IPS-20b (cell line): ENCODE measurements at regions not wholly inside any gene's neighbourhood (a gene's known extent, or its start where the extent isn't known, plus 50 kb on each side); places are given as distances from the start of the nearest gene placed in this dataset.
A peak's percentile ranks its signal among the peaks of the same experiment; 100 is the strongest.

Experiments used
- H3K27ac ChIP-seq: one replicate; pipeline ENCODE4 v1.5.1; 2013; ENCODE audit warnings: low read length
- H3K27me3 ChIP-seq: 2 replicates; pipeline ENCODE4 v1.6.1; 2013; ENCODE audit warnings: mild to moderate bottlenecking, low read length, inconsistent platforms; ENCODE audit not compliant: insufficient read depth
- H3K36me3 ChIP-seq: 2 replicates; pipeline ENCODE4 v1.6.1; 2013; ENCODE audit warnings: low read depth, mild to moderate bottlenecking, inconsistent platforms, low read length, moderate library complexity; ENCODE audit not compliant: insufficient read depth
- H3K4me1 ChIP-seq: 2 replicates; pipeline ENCODE4 v1.6.1; 2013; ENCODE audit warnings: mild to moderate bottlenecking, control low read depth, inconsistent platforms, low read length, moderate library complexity; ENCODE audit not compliant: insufficient read depth
- H3K4me3 ChIP-seq: 2 replicates; pipeline ENCODE4 v1.5.1; 2013; ENCODE audit warnings: mild to moderate bottlenecking, low read length, inconsistent platforms
- H3K9ac ChIP-seq: 2 replicates; pipeline ENCODE4 v1.6.1; 2013; ENCODE audit warnings: low read depth, mild to moderate bottlenecking, inconsistent platforms, low read length, moderate library complexity
- H3K9me3 ChIP-seq: 2 replicates; pipeline ENCODE4 v1.6.1; 2013; ENCODE audit warnings: mild to moderate bottlenecking, low read depth, low read length, inconsistent platforms; ENCODE audit not compliant: insufficient read depth

DNA sequence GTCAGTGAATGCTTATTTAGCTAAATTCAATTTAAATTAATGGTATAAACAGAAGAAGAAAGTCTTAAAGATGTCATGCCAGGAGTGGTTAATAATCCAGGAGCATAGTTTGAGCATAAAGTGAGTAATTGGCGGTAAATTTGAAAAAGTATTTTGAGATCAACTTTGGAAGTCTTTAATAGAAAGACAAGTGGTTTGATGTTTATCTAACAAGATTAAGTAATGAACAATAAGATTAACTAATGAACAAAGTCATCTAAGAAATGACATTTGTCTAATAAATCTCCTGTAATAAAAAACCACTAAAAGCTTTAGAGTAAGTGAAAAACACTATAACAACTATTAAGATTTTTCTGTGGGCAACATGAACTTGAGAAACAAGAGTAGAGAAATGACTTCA, 112.8 kb downstream of the CAPZA3 start:
- Histone ChIP-seq H3K27me3 (no peaks in the 10 kb centered on the region), H3K4me3 (no peak overlapping the region), H3K36me3 (no peaks in the 10 kb centered on the region), H3K9ac (no peak overlapping the region), H3K9me3 (no peaks in the 10 kb centered on the region), H3K4me1 (no peaks in the 10 kb centered on the region), H3K27ac (no peak overlapping the region)

GRCh38 chr12:18851271-18851670, 113.4 kb downstream of the CAPZA3 start:
- H3K9ac ChIP-seq, result no peak overlapping the region
- no peak overlapping the region for H3K27ac ChIP-seq
- no peaks in the 10 kb centered on the region for H3K4me1 ChIP-seq
- H3K4me3 ChIP-seq, result no peak overlapping the region
- H3K9me3 ChIP-seq, result no peaks in the 10 kb centered on the region
- no peaks in the 10 kb centered on the region for H3K36me3 ChIP-seq
- H3K27me3 ChIP-seq, result no peaks in the 10 kb centered on the region

- Histone ChIP-seq H3K4me1 (peaks cover 9% of the 10 kb centered on the region; the same call in 1 of the 2 replicates), H3K4me3 (no peak overlapping the region), H3K27ac (no peak overlapping the region), H3K9me3 (no peaks in the 10 kb centered on the region), H3K9ac (no peak overlapping the region), H3K36me3 (no peaks in the 10 kb centered on the region), H3K27me3 (no peaks in the 10 kb centered on the region)
Measured at GRCh38 chr12:18853570-18854366, 115.8 kb downstream of the CAPZA3 start.

GRCh38 chr12:18857656-18858055, 119.7 kb downstream of the CAPZA3 start:
- Histone ChIP-seq H3K4me1 (peaks cover 19% of the 10 kb centered on the region; the same call in 1 of the 2 replicates), H3K27ac (no peak overlapping the region), H3K27me3 (no peaks in the 10 kb centered on the region), H3K9ac (no peak overlapping the region), H3K9me3 (no peaks in the 10 kb centered on the region), H3K36me3 (no peaks in the 10 kb centered on the region), H3K4me3 (no peak overlapping the region)

- Histone ChIP-seq H3K36me3 (no peaks in the 10 kb centered on the region), H3K4me1 (peaks cover 29% of the 10 kb centered on the region; the same call in 1 of the 2 replicates), H3K27me3 (no peaks in the 10 kb centered on the region), H3K9ac (no peak overlapping the region), H3K27ac (no peak overlapping the region), H3K9me3 (no peaks in the 10 kb centered on the region), H3K4me3 (no peak overlapping the region)
Measured at GRCh38 chr12:18859400-18859799, 121.5 kb downstream of the CAPZA3 start.

DNA sequence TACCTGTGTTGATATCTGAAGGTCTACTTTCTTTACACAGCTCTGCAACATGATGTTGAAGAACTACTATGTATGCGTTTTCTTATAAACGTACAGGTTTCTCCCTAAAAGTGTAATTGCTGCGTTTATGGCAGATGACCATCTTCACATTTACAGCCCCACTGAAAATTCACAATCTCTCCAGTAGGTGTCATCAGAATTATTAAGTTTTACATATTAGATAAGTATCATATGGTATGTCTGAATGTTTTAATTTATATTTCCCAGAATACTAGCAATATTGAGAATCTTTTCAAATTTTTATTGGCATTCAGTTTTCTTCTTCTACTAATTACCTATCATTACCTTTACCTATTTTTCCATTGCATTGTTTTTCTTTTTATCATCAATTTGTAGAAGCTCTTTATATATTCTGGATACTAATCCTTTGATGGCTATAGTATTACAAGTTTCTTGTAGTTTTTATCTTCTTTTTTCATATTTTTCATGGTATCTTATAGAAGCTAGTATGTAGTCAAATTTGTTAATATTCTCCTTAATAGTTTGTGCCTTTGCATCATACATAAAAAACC, 123.5 kb downstream of the CAPZA3 start:
- Histone ChIP-seq H3K4me3 (no peak overlapping the region), H3K9ac (no peak overlapping the region), H3K27ac (no peak overlapping the region), H3K36me3 (no peaks in the 10 kb centered on the region), H3K27me3 (no peaks in the 10 kb centered on the region), H3K4me1 (peaks cover 37% of the 10 kb centered on the region; the same call in 1 of the 2 replicates), H3K9me3 (no peaks in the 10 kb centered on the region)

DNA sequence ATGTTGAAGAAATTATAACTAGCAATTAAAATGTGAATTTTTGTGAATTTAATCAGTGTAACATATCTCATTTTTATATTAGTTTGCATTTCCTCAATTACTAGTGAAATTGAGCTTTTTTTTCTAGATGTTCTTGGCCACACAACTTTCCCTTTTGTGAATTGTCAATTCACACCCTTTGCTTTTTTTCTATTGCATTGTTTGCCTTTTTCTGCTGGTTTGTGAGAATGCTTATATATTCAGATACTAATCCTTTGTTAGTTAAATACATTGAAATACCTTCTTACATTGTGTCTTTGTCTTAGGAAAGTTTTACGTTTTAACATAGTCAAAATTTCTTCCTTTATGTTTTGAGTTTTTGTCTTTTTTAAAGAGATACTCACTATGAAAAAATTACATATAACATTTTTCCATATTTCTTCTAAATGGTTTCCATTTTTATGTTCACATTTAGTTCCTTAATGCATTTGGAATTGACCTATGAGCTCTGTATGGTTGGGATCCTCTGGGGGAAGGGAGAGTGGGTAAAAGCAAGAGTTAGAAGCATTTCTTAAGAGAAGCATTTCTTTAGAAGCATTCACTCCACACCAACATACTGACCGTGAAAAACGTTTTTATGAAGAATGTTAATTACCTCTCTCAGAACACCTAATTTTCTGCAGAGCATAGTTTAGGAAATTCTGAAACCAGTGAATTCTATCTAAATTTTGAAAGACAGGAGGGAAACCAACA, 126.0 kb downstream of the CAPZA3 start:
- H3K27me3 ChIP-seq, result no peaks in the 10 kb centered on the region
- H3K27ac ChIP-seq, result peak overlapping the region; percentile 10
- H3K9ac ChIP-seq, result peak overlapping the region; percentile 58; the same call in 1 of the 2 replicates
- no peaks in the 10 kb centered on the region for H3K9me3 ChIP-seq
- H3K4me3 ChIP-seq, result peak overlapping the region; percentile 22; the same call in 1 of the 2 replicates
- peaks cover 26% of the 10 kb centered on the region; the same call in 1 of the 2 replicates for H3K4me1 ChIP-seq
- H3K36me3 ChIP-seq, result no peaks in the 10 kb centered on the region

DNA sequence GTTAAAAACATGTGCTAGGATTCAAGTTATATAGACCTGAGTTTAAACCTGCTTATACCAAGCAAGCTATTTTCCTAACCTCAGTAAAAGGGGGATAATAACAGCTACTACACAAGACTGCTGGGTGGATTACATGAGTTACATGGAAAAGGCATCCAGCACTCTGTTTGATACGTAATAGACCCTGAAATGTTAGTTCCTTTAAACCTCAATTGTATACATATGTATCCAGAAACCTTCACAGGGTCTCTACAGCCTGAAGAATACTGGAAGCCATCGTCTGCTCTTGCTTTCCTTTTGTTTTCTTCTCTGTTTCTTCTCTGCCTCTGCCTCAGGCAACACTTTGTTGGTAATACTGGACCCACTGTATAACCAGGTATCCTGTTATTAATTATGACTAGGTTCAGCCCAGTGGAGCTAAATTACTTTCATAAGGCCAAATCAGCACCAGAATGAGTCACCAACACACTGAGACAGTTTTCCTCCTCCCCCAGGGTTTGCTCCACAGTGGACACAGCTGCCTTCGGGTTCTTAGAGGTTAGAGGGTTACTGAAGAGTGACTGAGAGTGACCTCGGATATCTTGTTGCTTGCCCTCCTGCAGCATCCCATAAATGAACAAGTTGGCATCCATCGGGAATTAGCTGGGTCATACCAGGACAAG, 127.1 kb downstream of the CAPZA3 start:
- Histone ChIP-seq H3K27ac (no peak overlapping the region), H3K4me3 (no peak overlapping the region), H3K4me1 (peaks cover 21% of the 10 kb centered on the region; the same call in 1 of the 2 replicates), H3K27me3 (no peaks in the 10 kb centered on the region), H3K36me3 (no peaks in the 10 kb centered on the region), H3K9ac (no peak overlapping the region), H3K9me3 (no peaks in the 10 kb centered on the region)

DNA sequence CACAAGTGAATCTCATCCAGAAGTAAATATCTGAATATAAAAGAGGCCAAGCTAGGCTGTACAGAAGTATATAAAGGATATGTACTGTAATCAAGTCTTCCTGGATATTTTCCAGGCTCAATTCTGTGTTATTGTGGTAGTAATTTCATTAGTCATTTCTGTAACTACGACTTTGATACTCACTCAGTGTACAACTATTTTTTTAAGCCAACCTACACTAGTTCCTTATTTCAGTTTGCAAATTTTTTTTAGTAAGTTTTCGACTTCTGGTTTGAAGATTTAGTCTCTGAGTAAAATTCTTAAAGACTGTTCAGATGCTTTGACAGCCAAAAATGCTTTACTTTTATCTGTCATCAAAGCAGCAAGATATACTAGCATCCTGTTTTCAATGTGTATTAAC, 130.8 kb downstream of the CAPZA3 start:
- H3K4me3 ChIP-seq, result no peak overlapping the region
- H3K9ac ChIP-seq, result no peak overlapping the region
- H3K9me3 ChIP-seq, result no peaks in the 10 kb centered on the region
- peaks cover 14% of the 10 kb centered on the region; the same call in 1 of the 2 replicates for H3K4me1 ChIP-seq
- H3K36me3 ChIP-seq, result no peaks in the 10 kb centered on the region
- no peak overlapping the region for H3K27ac ChIP-seq
- no peaks in the 10 kb centered on the region for H3K27me3 ChIP-seq

GRCh38 chr12:18872770-18873169, 134.9 kb downstream of the CAPZA3 start:
- no peak overlapping the region for H3K27ac ChIP-seq
- no peaks in the 10 kb centered on the region for H3K27me3 ChIP-seq
- H3K36me3 ChIP-seq, result 0 out of 2 replicates have a peak, but pooled peaks cover 4% of the 10 kb centered on the region
- no peak overlapping the region for H3K4me3 ChIP-seq
- peaks cover 14% of the 10 kb centered on the region for H3K9me3 ChIP-seq
- H3K9ac ChIP-seq, result no peak overlapping the region
- peaks cover 6% of the 10 kb centered on the region; the same call in 1 of the 2 replicates for H3K4me1 ChIP-seq

GRCh38 chr12:18878676-18879180, 140.8 kb downstream of the CAPZA3 start:
- H3K9me3 ChIP-seq, result peaks cover 15% of the 10 kb centered on the region
- no peak overlapping the region for H3K9ac ChIP-seq
- 0 out of 2 replicates have a peak, but pooled peaks cover 4% of the 10 kb centered on the region for H3K36me3 ChIP-seq
- no peaks in the 10 kb centered on the region for H3K27me3 ChIP-seq
- no peak overlapping the region for H3K4me3 ChIP-seq
- no peak overlapping the region for H3K27ac ChIP-seq
- H3K4me1 ChIP-seq, result peaks cover 6% of the 10 kb centered on the region; the same call in 1 of the 2 replicates
